Calu3 (cell line): ENCODE measurements at regions not wholly inside any gene's neighbourhood (a gene's known extent, or its start where the extent isn't known, plus 50 kb on each side); places are given as distances from the start of the nearest gene placed in this dataset.

Experiments
- BruUV-seq: library from RNA; stranded (reverse); fragments of 400-500 nt; replicated peaks from 2 replicates; lab custom pipeline; 2021; lab: Mats Ljungman, UMichigan
- CTCF ChIA-PET: fragments of 300-600 bp; sonication (Branson Sonifier 250); formaldehyde crosslinking; loops from one replicate; lab custom pipeline; 2022; ENCODE audit warnings: antibody characterized with exemption; lab: Charles Lee
- DNase-seq: peaks from one replicate; pipeline ENCODE4 v3.0.0; 2022
- H3K27ac Mint-ChIP-seq: one replicate; pipeline ENCODE4 v1.8.0; 2022; ENCODE audit warnings: mixed read lengths; ENCODE audit not compliant: unreplicated experiment
- H3K27me3 Mint-ChIP-seq: one replicate; pipeline ENCODE4 v1.8.0; 2022; ENCODE audit warnings: mixed read lengths; ENCODE audit not compliant: unreplicated experiment
- H3K36me3 Mint-ChIP-seq: one replicate; pipeline ENCODE4 v1.8.0; 2022; ENCODE audit warnings: mild to moderate bottlenecking, moderate library complexity, mixed read lengths; ENCODE audit not compliant: insufficient read depth, unreplicated experiment
- H3K4me1 Mint-ChIP-seq: one replicate; pipeline ENCODE4 v1.8.0; 2022; ENCODE audit warnings: mild to moderate bottlenecking, low read depth, mixed read lengths; ENCODE audit not compliant: unreplicated experiment
- H3K4me3 Mint-ChIP-seq: one replicate; pipeline ENCODE4 v1.8.0; 2022; ENCODE audit warnings: mild to moderate bottlenecking, low read depth, moderate library complexity, mixed read lengths; ENCODE audit not compliant: unreplicated experiment
- H3K9me3 Mint-ChIP-seq: one replicate; pipeline ENCODE4 v1.8.0; 2022; ENCODE audit warnings: low read depth, mixed read lengths; ENCODE audit not compliant: unreplicated experiment
- CTCF ChIP-seq: fragments of 200-600 bp; IDR thresholded peaks from one replicate; pipeline ENCODE4 v1.8.0; 2022; ENCODE audit warnings: antibody characterized with exemption; ENCODE audit not compliant: unreplicated experiment
- intact Hi-C: fragments of 100-400 bp; cut with micrococcal nuclease; formaldehyde crosslinking; loops from one replicate; pipeline ENCODE4 v1.10.0; 2022; ENCODE audit not compliant: unreplicated experiment

GRCh38 chr5:53766673-53767072 lies 206.2 kb downstream of the NDUFS4 start:
- no peak for TF ChIP-seq CTCF
- H3K4me3 Mint-ChIP-seq, result no peak overlapping the region
- intact Hi-C loops, result no loop called here
- H3K36me3 Mint-ChIP-seq, result no peaks in the 10 kb centered on the region
- H3K9me3 Mint-ChIP-seq, result peaks cover 3% of the 10 kb centered on the region
- H3K27ac Mint-ChIP-seq, result no peak overlapping the region
- CTCF ChIA-PET, result no interaction called here
- no peaks in the 10 kb centered on the region for H3K4me1 Mint-ChIP-seq
- H3K27me3 Mint-ChIP-seq, result no peaks in the 10 kb centered on the region
- no peak for DNase-seq
- BruUV-seq, result no TSS peak

GRCh38 chr5:53777864-53778618 lies 217.6 kb downstream of the NDUFS4 start:
- Mint-ChIP-seq H3K4me1 (peaks cover 9% of the 10 kb centered on the region), H3K36me3 (no peaks in the 10 kb centered on the region), H3K4me3 (no peak overlapping the region), H3K27ac (no peak overlapping the region), H3K9me3 (no peaks in the 10 kb centered on the region), H3K27me3 (no peaks in the 10 kb centered on the region)
- DNase-seq, result peak; percentile 10
- no peak for TF ChIP-seq CTCF
- intact Hi-C loops, result no loop called here
- CTCF ChIA-PET, result interaction anchor here (0.9 to 1.1 kb wide), 2 partner anchors 8 to 72 kb away, joined by 3 to 6 read pairs; no protein-coding TSS in a partner anchor
- no TSS peak for BruUV-seq

- Mint-ChIP-seq H3K9me3 (no peaks in the 10 kb centered on the region), H3K27me3 (no peaks in the 10 kb centered on the region), H3K4me1 (peaks cover 9% of the 10 kb centered on the region), H3K4me3 (no peak overlapping the region), H3K27ac (no peak overlapping the region), H3K36me3 (no peaks in the 10 kb centered on the region)
- CTCF ChIA-PET, result no interaction called here
- DNase-seq, result no peak
- no peak for TF ChIP-seq CTCF
- intact Hi-C loops, result no loop called here
- BruUV-seq, result no TSS peak
Observed at GRCh38 chr5:53779541-53779981, 219.1 kb downstream of the NDUFS4 start.

GRCh38 chr5:53782620-53783019 lies 222.2 kb downstream of the NDUFS4 start:
- intact Hi-C loops, result no loop called here
- CTCF ChIA-PET, result no interaction called here
- no TSS peak for BruUV-seq
- TF ChIP-seq CTCF, result no peak
- Mint-ChIP-seq H3K27me3 (peaks cover 4% of the 10 kb centered on the region), H3K36me3 (no peaks in the 10 kb centered on the region), H3K27ac (no peak overlapping the region), H3K4me1 (peaks cover 8% of the 10 kb centered on the region), H3K9me3 (peaks cover under 1% of the 10 kb centered on the region), H3K4me3 (no peak overlapping the region)
- no peak for DNase-seq
